Upper lobe of left lung (tissue), 4 donors: ENCODE measurements at regions not wholly inside any gene's neighbourhood (a gene's known extent, or its start where the extent isn't known, plus 50 kb on each side); places are given as distances from the start of the nearest gene placed in this dataset.

ENCODE experiments used
- POLR2AphosphoS5 ChIP-seq, 2 donors: sonication (generic); formaldehyde crosslinking; IDR thresholded peaks; one replicate each; pipeline ENCODE4 v1.5.1; 2017; ENCODE audit warnings: antibody characterized with exemption in 2 of 2
- TF ChIP-seq, protein P1 (sequence below), 6 experiments: fragments of 450-650 bp in 4 of 6; fragments of 200-600 bp in 2 of 6; sonication (generic) in 2 of 6; IDR thresholded peaks; one replicate each; pipeline ENCODE4 v1.5.1; 2016 to 2019; ENCODE audit warnings: antibody characterized with exemption in 6 of 6

- no peak for TF ChIP-seq POLR2AphosphoS5 (IDR thresholded peaks at IDR 0.05)
- TF ChIP-seq, protein P1, sequence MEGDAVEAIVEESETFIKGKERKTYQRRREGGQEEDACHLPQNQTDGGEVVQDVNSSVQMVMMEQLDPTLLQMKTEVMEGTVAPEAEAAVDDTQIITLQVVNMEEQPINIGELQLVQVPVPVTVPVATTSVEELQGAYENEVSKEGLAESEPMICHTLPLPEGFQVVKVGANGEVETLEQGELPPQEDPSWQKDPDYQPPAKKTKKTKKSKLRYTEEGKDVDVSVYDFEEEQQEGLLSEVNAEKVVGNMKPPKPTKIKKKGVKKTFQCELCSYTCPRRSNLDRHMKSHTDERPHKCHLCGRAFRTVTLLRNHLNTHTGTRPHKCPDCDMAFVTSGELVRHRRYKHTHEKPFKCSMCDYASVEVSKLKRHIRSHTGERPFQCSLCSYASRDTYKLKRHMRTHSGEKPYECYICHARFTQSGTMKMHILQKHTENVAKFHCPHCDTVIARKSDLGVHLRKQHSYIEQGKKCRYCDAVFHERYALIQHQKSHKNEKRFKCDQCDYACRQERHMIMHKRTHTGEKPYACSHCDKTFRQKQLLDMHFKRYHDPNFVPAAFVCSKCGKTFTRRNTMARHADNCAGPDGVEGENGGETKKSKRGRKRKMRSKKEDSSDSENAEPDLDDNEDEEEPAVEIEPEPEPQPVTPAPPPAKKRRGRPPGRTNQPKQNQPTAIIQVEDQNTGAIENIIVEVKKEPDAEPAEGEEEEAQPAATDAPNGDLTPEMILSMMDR (IDR thresholded peaks at IDR 0.05), result no peak
Measured at GRCh38 chr13:73971481-73971880, 162.7 kb downstream of the KLF12 start.
